ENCODE measurements at regions not wholly inside any gene's neighbourhood (a gene's known extent, or its start where the extent isn't known, plus 50 kb on each side); places are given as distances from the start of the nearest gene placed in this dataset.

- Mint-ChIP-seq H3K4me1 (ENCODE audit: low read depth) (no peaks in the 10 kb centered on the region), H3K4me3 (no peak overlapping the region), H3K27me3 (no peaks in the 10 kb centered on the region), H3K36me3 (ENCODE audit: low read depth) (no peaks in the 10 kb centered on the region), H3K9me3 (no peaks in the 10 kb centered on the region), H3K27ac (no peak overlapping the region)
- ChIA-PET POLR2A (no interaction called here), CTCF (no interaction called here)
- DNase-seq (no peak), ATAC-seq (ENCODE audit: poor library complexity) (no peak)
- no peaks in the 10 kb centered on the region for H3K36me3 ChIP-seq (ENCODE audit: insufficient read depth, low read length)
- H3K4me1 ChIP-seq (ENCODE audit: insufficient read depth, low read length), result no peaks in the 10 kb centered on the region
- H3K9me3 ChIP-seq (ENCODE audit: control insufficient read depth in 1 of 2, insufficient read depth in 1 of 2, low read length in 2 of 2), result no peaks in the 10 kb centered on the region
- no peak overlapping the region for H3K4me3 ChIP-seq (ENCODE audit: low read length)
- intact Hi-C loops (cut with DNase I, micrococcal nuclease), result no loop called here
- no peak overlapping the region for H3K27ac ChIP-seq (ENCODE audit: low read depth in 1 of 2, low read length in 2 of 2)
- TF ChIP-seq CTCF (IDR thresholded peaks at IDR 0.05), result no peak
- no peaks in the 10 kb centered on the region for H3K27me3 ChIP-seq (ENCODE audit: control insufficient read depth in 1 of 2, insufficient read depth in 2 of 2, low read length in 2 of 2)
Measured at GRCh38 chrX:5829469-5829868, 399.2 kb downstream of the NLGN4X start.

DNA sequence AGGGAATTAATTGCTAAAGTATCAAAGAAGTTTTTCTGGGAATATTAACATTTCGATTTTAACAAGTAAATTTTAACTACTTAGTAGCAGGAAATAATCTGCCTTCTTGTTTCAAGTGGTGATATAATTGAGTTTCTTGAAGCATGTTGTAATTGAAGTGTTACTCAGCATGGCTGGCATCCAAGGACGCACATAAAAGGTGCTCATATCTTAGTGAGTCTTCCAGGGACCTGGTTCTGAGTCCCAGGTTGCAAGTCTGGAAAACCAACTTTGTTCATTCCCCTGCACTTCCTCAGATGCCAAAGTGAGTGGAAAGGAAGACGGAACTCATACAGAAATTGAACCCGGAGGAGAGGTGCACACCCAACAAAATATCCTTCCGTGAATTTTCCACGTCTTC is 399.6 kb downstream of the NLGN4X start:
- Mint-ChIP-seq H3K9me3 (no peaks in the 10 kb centered on the region), H3K4me1 (ENCODE audit: low read depth) (no peaks in the 10 kb centered on the region), H3K36me3 (ENCODE audit: low read depth) (no peaks in the 10 kb centered on the region), H3K27me3 (no peaks in the 10 kb centered on the region), H3K27ac (no peak overlapping the region), H3K4me3 (no peak overlapping the region)
- ATAC-seq (ENCODE audit: poor library complexity) (no peak), DNase-seq (no peak)
- TF ChIP-seq CTCF (IDR thresholded peaks at IDR 0.05), result no peak
- intact Hi-C loops (cut with DNase I, micrococcal nuclease), result no loop called here
- CTCF ChIA-PET, result no interaction called here
- POLR2A ChIA-PET, result no interaction called here
- H3K27me3 ChIP-seq (ENCODE audit: control insufficient read depth in 1 of 2, insufficient read depth in 2 of 2, low read length in 2 of 2), result no peaks in the 10 kb centered on the region
- no peaks in the 10 kb centered on the region for H3K4me1 ChIP-seq (ENCODE audit: insufficient read depth, low read length)
- H3K27ac ChIP-seq (ENCODE audit: low read depth in 1 of 2, low read length in 2 of 2), result no peak overlapping the region
- no peaks in the 10 kb centered on the region for H3K9me3 ChIP-seq (ENCODE audit: control insufficient read depth in 1 of 2, insufficient read depth in 1 of 2, low read length in 2 of 2)
- no peak overlapping the region for H3K4me3 ChIP-seq (ENCODE audit: low read length)
- H3K36me3 ChIP-seq (ENCODE audit: insufficient read depth, low read length), result no peaks in the 10 kb centered on the region

- POLR2A ChIA-PET, result no interaction called here
Measured at GRCh38 chrX:5823903-5824302, 404.8 kb downstream of the NLGN4X start.

More at GRCh38 chrX:5823903-5824302, 404.8 kb downstream of the NLGN4X start:
- H3K36me3 ChIP-seq (ENCODE audit: insufficient read depth, low read length), result no peaks in the 10 kb centered on the region
- no peaks in the 10 kb centered on the region for H3K9me3 Mint-ChIP-seq
- H3K4me3 ChIP-seq (ENCODE audit: low read length), result no peak overlapping the region
- H3K36me3 Mint-ChIP-seq (ENCODE audit: low read depth), result no peaks in the 10 kb centered on the region
- no peaks in the 10 kb centered on the region for H3K9me3 ChIP-seq (ENCODE audit: control insufficient read depth in 1 of 2, insufficient read depth in 1 of 2, low read length in 2 of 2)
- no peaks in the 10 kb centered on the region for H3K27me3 Mint-ChIP-seq
- ATAC-seq (ENCODE audit: poor library complexity) (no peak), DNase-seq (no peak)
- no peaks in the 10 kb centered on the region for H3K27me3 ChIP-seq (ENCODE audit: control insufficient read depth in 1 of 2, insufficient read depth in 2 of 2, low read length in 2 of 2)
- no peaks in the 10 kb centered on the region for H3K4me1 ChIP-seq (ENCODE audit: insufficient read depth, low read length)
- no peak overlapping the region for H3K4me3 Mint-ChIP-seq
- CTCF ChIA-PET, result no interaction called here
- no peak overlapping the region for H3K27ac ChIP-seq (ENCODE audit: low read depth in 1 of 2, low read length in 2 of 2)
- no peak overlapping the region for H3K27ac Mint-ChIP-seq
- TF ChIP-seq CTCF (IDR thresholded peaks at IDR 0.05), result no peak
- no peaks in the 10 kb centered on the region for H3K4me1 Mint-ChIP-seq (ENCODE audit: low read depth)
- intact Hi-C loops (cut with DNase I, micrococcal nuclease), result no loop called here

Data from CD4-positive, alpha-beta T cell (primary cell).